GM12878 (cell line): ENCODE measurements at regions not wholly inside any gene's neighbourhood (a gene's known extent, or its start where the extent isn't known, plus 50 kb on each side); places are given as distances from the start of the nearest gene placed in this dataset.

Experiments used
- EED ChIP-seq: sonication (generic); IDR thresholded peaks from 2 replicates; pipeline ENCODE4 v1.6.1; 2016; ENCODE audit warnings: antibody characterized with exemption, low read depth
- HDAC2 ChIP-seq: fragments of 200-600 bp; sonication (generic); IDR thresholded peaks from 2 replicates; pipeline ENCODE4 v1.6.1; 2017
- LARP7 ChIP-seq: fragments of 450-650 bp; IDR thresholded peaks from 2 replicates; pipeline ENCODE4 v1.6.1; 2017; ENCODE audit warnings: mild to moderate bottlenecking
- NBN ChIP-seq: fragments of 450-650 bp; IDR thresholded peaks from 2 replicates; pipeline ENCODE4 v1.6.1; 2016
- POLR2A ChIP-seq: IDR thresholded peaks from 2 replicates; pipeline ENCODE4 v1.6.1; 2011; ENCODE audit warnings: low read depth, mild to moderate bottlenecking, low read length
- POLR2AphosphoS5 ChIP-seq: IDR thresholded peaks from 2 replicates; pipeline ENCODE4 v1.6.1; 2011; ENCODE audit warnings: mild to moderate bottlenecking, low read length, inconsistent platforms
- SMC3 ChIP-seq: IDR thresholded peaks from 2 replicates; pipeline ENCODE4 v1.6.1; 2011; ENCODE audit warnings: low read length, improper control_type of control experiment, borderline replicate concordance
- SP1 ChIP-seq: IDR thresholded peaks from one replicate; pipeline ENCODE4 v1.6.1; 2011; ENCODE audit warnings: low read depth, low read length
- YY1 ChIP-seq: IDR thresholded peaks from 2 replicates; pipeline ENCODE4 v1.6.1; 2011; ENCODE audit warnings: low read depth, mild to moderate bottlenecking, low read length
- TF ChIP-seq, protein P1 (sequence below), 3 experiments: IDR thresholded peaks in 2 of 3; conservative IDR thresholded peaks in 1 of 3; 2 replicates each; pipeline ENCODE4 v1.5.1; 2011; ENCODE audit warnings: low read depth in 3 of 3, low read length in 3 of 3, mild to moderate bottlenecking in 3 of 3, control low read depth in 2 of 3, moderate library complexity in 2 of 3, inconsistent platforms in 1 of 3, mixed read lengths in 1 of 3; ENCODE audit not compliant: control insufficient read depth in 2 of 3, insufficient read depth in 1 of 3; ENCODE audit errors: extremely low read depth in 1 of 3

DNA sequence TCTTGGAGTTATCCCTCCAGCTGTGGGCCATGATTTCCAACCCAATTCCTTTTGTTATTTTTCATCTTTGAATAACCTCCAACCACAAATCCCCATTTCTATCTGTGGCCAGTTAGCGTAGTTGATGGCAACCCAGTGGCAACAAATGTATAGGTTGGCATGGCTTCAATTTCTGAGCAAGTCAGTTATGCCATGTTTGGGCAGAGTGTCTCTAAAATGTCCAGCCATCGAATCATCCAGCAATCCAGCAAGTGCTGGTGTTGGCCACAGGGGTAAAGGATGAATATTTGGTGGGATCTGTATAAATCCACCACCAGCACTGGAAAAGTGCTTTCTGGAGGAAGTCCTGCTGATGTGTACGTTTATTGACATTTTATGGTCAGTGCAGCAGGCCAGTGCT, 233.3 kb downstream of the MYLK4 start:
- TF ChIP-seq SMC3 (no peak), NBN (no peak), EED (no peak), SP1 (no peak), LARP7 (no peak), YY1 (no peak), HDAC2 (no peak), POLR2AphosphoS5 (no peak), POLR2A (no peak)
- TF ChIP-seq, protein P1, sequence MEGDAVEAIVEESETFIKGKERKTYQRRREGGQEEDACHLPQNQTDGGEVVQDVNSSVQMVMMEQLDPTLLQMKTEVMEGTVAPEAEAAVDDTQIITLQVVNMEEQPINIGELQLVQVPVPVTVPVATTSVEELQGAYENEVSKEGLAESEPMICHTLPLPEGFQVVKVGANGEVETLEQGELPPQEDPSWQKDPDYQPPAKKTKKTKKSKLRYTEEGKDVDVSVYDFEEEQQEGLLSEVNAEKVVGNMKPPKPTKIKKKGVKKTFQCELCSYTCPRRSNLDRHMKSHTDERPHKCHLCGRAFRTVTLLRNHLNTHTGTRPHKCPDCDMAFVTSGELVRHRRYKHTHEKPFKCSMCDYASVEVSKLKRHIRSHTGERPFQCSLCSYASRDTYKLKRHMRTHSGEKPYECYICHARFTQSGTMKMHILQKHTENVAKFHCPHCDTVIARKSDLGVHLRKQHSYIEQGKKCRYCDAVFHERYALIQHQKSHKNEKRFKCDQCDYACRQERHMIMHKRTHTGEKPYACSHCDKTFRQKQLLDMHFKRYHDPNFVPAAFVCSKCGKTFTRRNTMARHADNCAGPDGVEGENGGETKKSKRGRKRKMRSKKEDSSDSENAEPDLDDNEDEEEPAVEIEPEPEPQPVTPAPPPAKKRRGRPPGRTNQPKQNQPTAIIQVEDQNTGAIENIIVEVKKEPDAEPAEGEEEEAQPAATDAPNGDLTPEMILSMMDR (IDR thresholded peaks at IDR 0.05 in 2 of 3, conservative IDR thresholded peaks at IDR 0.05 in 1 of 3; ENCODE audit: control insufficient read depth in 2 of 3, extremely low read depth in 1 of 3, insufficient read depth in 1 of 3, low read depth in 3 of 3, low read length in 3 of 3), result no peak
